HG03442 (cell line): ENCODE measurements at regions not wholly inside any gene's neighbourhood (a gene's known extent, or its start where the extent isn't known, plus 50 kb on each side); places are given as distances from the start of the nearest gene placed in this dataset.

Experiments
- ATAC-seq: cut with Tn5 transposase; IDR thresholded peaks from one replicate; pipeline ENCODE4 v1.9.1; 2021; ENCODE audit warnings: mild to moderate bottlenecking, moderate library complexity; ENCODE audit not compliant: unreplicated experiment

- no peak for ATAC-seq
These were observed 190.0 kb upstream of the BTBD3 start for GRCh38 chr20:11727708-11728107.

GRCh38 chr20:11728937-11729336 is 188.8 kb upstream of the BTBD3 start:
- no peak for ATAC-seq

DNA sequence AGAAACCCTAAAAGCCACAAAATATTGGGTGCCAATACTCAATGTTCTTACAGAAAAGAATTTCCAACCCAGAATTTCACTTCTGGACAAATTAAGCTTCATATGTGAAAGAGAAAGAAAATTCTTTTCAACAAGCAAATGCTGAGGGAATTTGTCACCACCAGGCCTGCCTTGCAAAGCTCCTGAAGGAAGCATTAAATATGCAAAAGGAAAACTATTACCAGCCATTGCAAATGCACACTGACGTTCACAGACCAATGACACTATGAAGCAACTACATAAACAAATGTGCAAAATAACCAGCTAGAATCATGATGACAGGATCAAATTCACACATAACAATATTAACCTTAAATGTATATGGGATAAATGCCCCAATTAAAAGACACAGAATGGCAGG is 187.9 kb upstream of the BTBD3 start:
- ATAC-seq, result no peak

GRCh38 chr20:11734431-11734830 is 183.3 kb upstream of the BTBD3 start:
- ATAC-seq, result no peak

GRCh38 chr20:11738852-11739251 is 178.8 kb upstream of the BTBD3 start:
- no peak for ATAC-seq

GRCh38 chr20:11740975-11741374 is 176.7 kb upstream of the BTBD3 start:
- ATAC-seq, result no peak

DNA sequence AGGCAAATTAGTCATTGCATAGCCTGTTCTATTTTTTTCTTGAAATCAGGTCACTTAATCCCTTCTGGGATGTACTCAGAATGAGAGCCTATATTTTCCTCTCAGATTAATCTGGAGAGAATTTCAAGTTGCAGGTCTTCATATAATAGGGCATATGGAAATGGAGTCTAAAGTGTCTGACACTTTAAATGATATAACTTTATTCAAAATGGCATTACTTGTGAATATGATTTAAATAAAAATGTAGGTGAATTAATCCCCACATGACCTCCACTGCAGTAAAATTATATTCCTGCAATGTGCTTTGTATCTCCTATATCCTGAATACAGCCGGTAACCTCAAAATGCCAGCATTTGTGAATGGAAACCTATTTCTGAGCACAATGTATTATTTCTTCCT is 172.5 kb upstream of the BTBD3 start:
- ATAC-seq, result no peak

DNA sequence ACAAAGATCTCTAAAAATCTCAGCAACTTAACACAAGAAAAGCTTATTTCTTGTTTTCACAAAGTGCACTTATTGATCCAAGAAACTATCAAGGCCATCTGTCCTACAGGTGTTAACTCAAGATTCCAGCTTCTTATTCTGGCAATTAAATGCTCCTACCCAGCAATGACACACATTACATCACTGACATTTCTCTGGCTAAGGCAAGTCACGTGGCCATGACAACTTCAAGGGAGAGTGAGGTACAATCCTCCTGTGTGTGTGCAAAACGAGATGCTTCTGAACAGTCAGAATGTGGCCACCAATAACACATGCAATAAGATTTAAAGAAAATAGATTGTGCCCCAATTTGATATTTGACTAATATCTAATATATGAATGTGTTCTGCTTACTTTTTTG is 169.3 kb upstream of the BTBD3 start:
- no peak for ATAC-seq

- ATAC-seq, result no peak
These were observed 165.4 kb upstream of the BTBD3 start for GRCh38 chr20:11752336-11752735.

DNA sequence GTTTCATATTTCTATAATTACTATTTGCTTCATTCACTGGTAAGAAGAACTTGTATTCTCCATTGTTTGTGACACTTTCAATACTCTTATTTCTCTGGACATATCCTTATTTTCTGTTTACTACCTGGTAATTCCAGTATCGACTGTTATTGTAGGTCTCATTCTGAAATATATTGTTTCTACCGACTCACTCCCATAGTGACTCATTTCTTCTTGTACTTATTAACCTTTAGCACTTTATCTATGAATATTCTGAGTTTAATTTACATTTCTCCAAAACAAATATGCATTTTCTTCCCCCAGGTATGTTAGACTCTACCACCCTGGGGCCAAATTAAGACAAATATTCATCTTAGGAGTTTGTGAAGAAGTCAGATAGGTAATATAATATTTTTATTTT is 164.5 kb upstream of the BTBD3 start:
- ATAC-seq, result no peak

DNA sequence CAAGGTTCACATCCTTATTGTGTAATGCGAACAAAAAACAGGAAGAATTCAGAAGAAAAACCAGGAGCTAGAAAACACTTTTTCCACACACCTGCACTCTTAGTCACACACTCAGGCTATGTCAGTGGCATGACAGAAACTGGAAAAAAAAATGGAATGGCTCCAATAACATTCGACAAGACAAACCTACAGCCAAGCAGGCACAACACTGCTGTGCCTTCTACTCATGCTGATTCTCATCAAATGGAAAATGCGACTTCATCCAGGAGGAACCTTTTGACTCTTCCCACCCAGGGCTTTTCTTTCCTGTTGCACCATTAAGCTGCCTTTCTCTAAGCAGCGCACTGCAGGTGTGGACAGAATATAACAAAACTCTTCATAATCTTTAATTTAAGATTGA is 163.2 kb upstream of the BTBD3 start:
- no peak for ATAC-seq

DNA sequence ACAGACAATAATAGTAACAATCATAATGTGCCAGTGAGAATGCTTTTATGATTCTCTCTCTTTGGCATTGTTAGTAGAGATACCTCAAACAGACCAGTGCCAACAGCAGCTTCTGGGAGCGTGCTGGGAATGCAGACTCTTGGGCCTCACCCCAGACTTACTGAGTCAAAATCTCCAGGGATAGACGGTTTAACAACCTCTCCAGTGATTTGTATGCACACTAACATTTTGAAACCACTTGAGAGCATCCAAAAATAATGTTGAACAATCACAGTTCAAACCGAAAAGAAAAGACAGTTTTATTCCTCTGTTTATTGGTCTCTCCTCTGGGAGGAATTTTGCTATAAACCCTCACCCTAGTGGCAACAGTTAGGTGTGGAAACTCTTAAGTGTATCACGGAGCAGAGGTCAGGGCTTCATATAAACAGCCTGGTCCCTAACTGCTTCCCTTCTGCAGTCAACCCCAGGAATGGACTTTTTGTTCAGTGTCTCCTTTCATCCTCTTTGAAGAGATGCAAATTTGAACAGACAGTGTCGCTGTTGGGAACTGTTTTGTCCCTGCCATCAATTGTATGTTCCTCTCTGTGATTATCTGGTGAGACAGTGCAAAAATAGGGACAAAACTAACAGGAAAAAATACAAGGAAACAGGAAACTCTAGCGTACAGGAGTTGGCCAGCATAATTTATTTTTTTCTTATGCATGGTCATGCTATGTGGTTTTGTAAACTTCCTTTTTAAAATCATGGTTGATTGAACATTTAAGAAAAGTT is 162.4 kb upstream of the BTBD3 start:
- no peak for ATAC-seq

DNA sequence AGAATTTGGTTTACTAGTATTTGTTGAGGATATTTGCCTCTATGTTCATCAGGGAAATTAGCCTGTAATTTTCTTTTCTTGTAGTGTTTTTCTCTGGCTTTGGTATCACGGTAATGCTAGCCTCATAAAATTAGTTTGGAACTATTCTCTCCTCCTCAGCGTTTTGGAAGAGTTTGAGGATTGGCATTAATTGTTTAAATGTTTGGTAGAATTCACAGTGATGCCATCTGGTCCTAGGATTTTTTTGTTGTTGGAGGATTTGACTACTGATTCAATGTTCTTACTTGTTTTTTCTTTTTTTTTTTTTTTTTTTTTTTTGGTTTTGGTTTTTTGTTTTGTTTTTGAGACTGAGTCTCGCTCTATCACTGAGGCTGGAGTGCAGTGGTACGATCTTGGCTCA is 156.2 kb upstream of the BTBD3 start:
- no peak for ATAC-seq

GRCh38 chr20:11766961-11767360 is 150.7 kb upstream of the BTBD3 start:
- ATAC-seq, result no peak

- no peak for ATAC-seq
These were observed 147.9 kb upstream of the BTBD3 start for GRCh38 chr20:11769825-11770224.

- ATAC-seq, result no peak
These were observed 145.4 kb upstream of the BTBD3 start for GRCh38 chr20:11772226-11772730.

DNA sequence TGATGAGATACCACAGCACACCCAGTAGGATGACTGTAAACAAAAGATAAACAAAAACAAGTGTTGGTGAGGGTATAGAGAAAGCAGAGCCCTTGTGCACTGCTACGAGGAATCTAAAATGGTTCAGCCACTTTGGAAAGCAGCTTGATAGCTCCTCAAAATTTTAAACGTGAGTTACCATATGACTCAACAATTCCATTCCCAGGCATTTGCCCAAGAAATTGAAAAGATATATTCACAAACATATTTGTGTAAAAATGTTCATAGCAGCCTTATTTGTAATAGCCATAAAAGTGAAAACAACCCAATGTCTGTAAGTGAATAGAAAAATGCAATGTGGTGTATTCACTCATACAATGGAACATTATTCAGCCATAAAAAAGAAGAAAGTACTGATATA is 141.0 kb upstream of the BTBD3 start:
- ATAC-seq, result no peak

GRCh38 chr20:11777387-11778205 is 140.1 kb upstream of the BTBD3 start:
- ATAC-seq, result no peak

DNA sequence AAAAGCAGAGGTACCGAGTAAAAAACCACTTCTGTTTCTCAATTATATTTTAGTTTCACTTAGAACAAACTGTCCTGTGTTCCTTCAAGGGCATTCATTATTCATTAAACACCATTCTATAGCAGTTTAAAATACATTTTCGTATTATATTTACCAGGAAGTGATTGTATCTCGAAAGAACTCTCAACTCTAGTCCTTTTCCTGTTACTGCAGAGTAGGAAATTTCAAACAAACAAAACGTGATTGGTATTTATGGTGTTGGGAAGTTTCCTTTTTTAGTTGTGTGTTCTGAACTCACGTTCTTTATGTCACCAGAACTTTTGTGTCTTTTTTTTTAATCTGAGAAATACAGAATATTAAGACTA is 139.5 kb upstream of the BTBD3 start:
- ATAC-seq, result no peak

GRCh38 chr20:11780765-11781369 is 136.8 kb upstream of the BTBD3 start:
- no peak for ATAC-seq

DNA sequence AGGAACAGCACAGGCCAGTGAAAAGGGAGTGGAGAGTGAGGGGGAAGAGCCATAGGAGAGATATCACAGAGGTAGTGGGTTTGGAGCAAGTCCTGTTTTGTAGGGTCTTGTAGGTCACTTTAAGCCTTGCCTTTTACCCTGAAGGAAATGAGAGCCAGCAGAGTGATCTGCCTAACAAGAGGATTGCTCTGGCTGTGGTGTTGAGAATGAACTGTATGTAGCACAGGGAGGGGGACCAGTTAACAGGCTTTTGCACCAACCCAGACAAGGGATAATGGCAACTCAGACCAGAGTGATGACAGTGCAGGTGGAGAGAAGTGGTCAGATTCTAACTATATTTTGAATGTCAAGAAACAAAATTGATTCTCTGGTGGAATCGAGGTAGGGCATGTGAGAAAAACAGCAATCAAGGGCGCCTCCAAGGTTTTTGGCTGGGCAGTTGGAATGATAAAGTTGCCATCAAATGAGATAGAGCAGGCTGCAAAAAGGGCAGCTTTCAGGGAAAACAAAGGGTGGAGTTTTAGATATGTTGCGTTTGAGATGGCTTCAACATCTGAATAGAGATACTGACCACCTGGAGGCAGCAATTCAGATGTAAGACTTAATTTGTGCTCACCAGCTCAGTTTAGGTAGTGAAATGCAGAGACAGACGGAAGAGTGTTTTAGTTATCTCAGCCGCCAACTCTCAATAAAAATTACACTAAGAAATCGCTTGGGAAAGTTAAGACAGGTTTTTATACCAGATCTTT is 134.4 kb upstream of the BTBD3 start:
- no peak for ATAC-seq
